ENCODE measurements at regions not wholly inside any gene's neighbourhood (a gene's known extent, or its start where the extent isn't known, plus 50 kb on each side); places are given as distances from the start of the nearest gene placed in this dataset.

GRCh38 chr5:109996246-109996645, 306.5 kb downstream of the MAN2A1 start:
- DNase-seq (ENCODE audit: low spot score), result no peak
- ATAC-seq, result no peak
- Mint-ChIP-seq H3K27ac (no peak overlapping the region), H3K36me3 (ENCODE audit: low read depth) (peaks cover 5% of the 10 kb centered on the region; the same call in 1 of the 3 replicates), H3K27me3 (ENCODE audit: insufficient read depth, low read depth, poor library complexity) (no peaks in the 10 kb centered on the region), H3K9me3 (peaks cover 6% of the 10 kb centered on the region), H3K4me1 (peaks cover 45% of the 10 kb centered on the region), H3K4me3 (no peak overlapping the region)
- H3K4me2 ChIP-seq, result peak overlapping the region; percentile 58
- H3F3A ChIP-seq (replicated peaks; ENCODE audit: low read depth), result no peaks in the 10 kb centered on the region
- peaks cover 44% of the 10 kb centered on the region for H3K4me1 ChIP-seq (ENCODE audit: insufficient read depth)
- no peak overlapping the region for H2AFZ ChIP-seq
- 0 out of 2 replicates have a peak, but pooled peaks cover 9% of the 10 kb centered on the region for H3K9me2 ChIP-seq (ENCODE audit: insufficient read depth)
- H3K4me3 ChIP-seq, result no peak overlapping the region
- H3K27ac ChIP-seq (ENCODE audit: low read depth), result no peak overlapping the region
- H3K36me3 ChIP-seq (ENCODE audit: insufficient read depth), result no peaks in the 10 kb centered on the region
- H3K79me2 ChIP-seq (replicated peaks; ENCODE audit: insufficient read depth), result no peaks in the 10 kb centered on the region
- TF ChIP-seq EZH2 (IDR thresholded peaks at IDR 0.05; ENCODE audit: low read depth, unreplicated experiment) (no peak), POLR2AphosphoS5 (IDR thresholded peaks at IDR 0.05; ENCODE audit: low read depth) (no peak), STAT1 (IDR thresholded peaks at IDR 0.05; ENCODE audit: unreplicated experiment) (no peak), CREB1 (CRISPR knock-in tag; IDR thresholded peaks at IDR 0.05; ENCODE audit: low read depth) (no peak)
- TF ChIP-seq, protein P1, sequence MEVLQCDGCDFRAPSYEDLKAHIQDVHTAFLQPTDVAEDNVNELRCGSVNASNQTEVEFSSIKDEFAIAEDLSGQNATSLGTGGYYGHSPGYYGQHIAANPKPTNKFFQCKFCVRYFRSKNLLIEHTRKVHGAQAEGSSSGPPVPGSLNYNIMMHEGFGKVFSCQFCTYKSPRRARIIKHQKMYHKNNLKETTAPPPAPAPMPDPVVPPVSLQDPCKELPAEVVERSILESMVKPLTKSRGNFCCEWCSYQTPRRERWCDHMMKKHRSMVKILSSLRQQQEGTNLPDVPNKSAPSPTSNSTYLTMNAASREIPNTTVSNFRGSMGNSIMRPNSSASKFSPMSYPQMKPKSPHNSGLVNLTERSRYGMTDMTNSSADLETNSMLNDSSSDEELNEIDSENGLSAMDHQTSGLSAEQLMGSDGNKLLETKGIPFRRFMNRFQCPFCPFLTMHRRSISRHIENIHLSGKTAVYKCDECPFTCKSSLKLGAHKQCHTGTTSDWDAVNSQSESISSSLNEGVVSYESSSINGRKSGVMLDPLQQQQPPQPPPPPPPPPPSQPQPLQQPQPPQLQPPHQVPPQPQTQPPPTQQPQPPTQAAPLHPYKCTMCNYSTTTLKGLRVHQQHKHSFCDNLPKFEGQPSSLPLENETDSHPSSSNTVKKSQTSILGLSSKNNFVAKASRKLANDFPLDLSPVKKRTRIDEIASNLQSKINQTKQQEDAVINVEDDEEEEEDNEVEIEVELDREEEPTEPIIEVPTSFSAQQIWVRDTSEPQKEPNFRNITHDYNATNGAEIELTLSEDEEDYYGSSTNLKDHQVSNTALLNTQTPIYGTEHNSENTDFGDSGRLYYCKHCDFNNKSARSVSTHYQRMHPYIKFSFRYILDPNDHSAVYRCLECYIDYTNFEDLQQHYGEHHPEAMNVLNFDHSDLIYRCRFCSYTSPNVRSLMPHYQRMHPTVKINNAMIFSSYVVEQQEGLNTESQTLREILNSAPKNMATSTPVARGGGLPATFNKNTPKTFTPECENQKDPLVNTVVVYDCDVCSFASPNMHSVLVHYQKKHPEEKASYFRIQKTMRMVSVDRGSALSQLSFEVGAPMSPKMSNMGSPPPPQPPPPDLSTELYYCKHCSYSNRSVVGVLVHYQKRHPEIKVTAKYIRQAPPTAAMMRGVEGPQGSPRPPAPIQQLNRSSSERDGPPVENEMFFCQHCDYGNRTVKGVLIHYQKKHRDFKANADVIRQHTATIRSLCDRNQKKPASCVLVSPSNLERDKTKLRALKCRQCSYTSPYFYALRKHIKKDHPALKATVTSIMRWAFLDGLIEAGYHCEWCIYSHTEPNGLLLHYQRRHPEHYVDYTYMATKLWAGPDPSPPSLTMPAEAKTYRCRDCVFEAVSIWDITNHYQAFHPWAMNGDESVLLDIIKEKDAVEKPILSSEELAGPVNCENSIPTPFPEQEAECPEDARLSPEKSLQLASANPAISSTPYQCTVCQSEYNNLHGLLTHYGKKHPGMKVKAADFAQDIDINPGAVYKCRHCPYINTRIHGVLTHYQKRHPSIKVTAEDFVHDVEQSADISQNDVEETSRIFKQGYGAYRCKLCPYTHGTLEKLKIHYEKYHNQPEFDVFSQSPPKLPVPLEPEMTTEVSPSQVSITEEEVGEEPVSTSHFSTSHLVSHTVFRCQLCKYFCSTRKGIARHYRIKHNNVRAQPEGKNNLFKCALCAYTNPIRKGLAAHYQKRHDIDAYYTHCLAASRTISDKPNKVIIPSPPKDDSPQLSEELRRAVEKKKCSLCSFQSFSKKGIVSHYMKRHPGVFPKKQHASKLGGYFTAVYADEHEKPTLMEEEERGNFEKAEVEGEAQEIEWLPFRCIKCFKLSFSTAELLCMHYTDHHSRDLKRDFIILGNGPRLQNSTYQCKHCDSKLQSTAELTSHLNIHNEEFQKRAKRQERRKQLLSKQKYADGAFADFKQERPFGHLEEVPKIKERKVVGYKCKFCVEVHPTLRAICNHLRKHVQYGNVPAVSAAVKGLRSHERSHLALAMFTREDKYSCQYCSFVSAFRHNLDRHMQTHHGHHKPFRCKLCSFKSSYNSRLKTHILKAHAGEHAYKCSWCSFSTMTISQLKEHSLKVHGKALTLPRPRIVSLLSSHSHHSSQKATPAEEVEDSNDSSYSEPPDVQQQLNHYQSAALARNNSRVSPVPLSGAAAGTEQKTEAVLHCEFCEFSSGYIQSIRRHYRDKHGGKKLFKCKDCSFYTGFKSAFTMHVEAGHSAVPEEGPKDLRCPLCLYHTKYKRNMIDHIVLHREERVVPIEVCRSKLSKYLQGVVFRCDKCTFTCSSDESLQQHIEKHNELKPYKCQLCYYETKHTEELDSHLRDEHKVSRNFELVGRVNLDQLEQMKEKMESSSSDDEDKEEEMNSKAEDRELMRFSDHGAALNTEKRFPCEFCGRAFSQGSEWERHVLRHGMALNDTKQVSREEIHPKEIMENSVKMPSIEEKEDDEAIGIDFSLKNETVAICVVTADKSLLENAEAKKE (CRISPR knock-in tag; IDR thresholded peaks at IDR 0.05), result no peak
- TF ChIP-seq, protein P2, sequence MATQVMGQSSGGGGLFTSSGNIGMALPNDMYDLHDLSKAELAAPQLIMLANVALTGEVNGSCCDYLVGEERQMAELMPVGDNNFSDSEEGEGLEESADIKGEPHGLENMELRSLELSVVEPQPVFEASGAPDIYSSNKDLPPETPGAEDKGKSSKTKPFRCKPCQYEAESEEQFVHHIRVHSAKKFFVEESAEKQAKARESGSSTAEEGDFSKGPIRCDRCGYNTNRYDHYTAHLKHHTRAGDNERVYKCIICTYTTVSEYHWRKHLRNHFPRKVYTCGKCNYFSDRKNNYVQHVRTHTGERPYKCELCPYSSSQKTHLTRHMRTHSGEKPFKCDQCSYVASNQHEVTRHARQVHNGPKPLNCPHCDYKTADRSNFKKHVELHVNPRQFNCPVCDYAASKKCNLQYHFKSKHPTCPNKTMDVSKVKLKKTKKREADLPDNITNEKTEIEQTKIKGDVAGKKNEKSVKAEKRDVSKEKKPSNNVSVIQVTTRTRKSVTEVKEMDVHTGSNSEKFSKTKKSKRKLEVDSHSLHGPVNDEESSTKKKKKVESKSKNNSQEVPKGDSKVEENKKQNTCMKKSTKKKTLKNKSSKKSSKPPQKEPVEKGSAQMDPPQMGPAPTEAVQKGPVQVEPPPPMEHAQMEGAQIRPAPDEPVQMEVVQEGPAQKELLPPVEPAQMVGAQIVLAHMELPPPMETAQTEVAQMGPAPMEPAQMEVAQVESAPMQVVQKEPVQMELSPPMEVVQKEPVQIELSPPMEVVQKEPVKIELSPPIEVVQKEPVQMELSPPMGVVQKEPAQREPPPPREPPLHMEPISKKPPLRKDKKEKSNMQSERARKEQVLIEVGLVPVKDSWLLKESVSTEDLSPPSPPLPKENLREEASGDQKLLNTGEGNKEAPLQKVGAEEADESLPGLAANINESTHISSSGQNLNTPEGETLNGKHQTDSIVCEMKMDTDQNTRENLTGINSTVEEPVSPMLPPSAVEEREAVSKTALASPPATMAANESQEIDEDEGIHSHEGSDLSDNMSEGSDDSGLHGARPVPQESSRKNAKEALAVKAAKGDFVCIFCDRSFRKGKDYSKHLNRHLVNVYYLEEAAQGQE (IDR thresholded peaks at IDR 0.05; ENCODE audit: unreplicated experiment), result no peak
- H3K27me3 ChIP-seq (ENCODE audit: insufficient read depth), result no peaks in the 10 kb centered on the region
- no peaks in the 10 kb centered on the region for H4K20me1 ChIP-seq (replicated peaks; ENCODE audit: insufficient read depth)

Measured in GM23338 (cell line).